IMR-90 (cell line): ENCODE measurements at regions not wholly inside any gene's neighbourhood (a gene's known extent, or its start where the extent isn't known, plus 50 kb on each side); places are given as distances from the start of the nearest gene placed in this dataset. TPM values are rescaled to one million over a fixed set of nuclear protein-coding genes. Genes with fewer than 3 reads are reported as not detected.

Experiments used
- microRNA-seq, 2 experiments: library from miRNA; stranded (forward) in 1 of 2; unstranded in 1 of 2; fragments of 10-50 nt in 1 of 2; fragments of <30 nt in 1 of 2; gene quantifications in 1 of 2; microRNA quantifications in 1 of 2; one replicate each; pipeline versions ENCODE3 to v1.1.0; 2013 to 2020; ENCODE audit not compliant: insufficient read depth in 1 of 2, insufficient read length in 1 of 2, unreplicated experiment in 1 of 2
- small RNA-seq, 5 experiments: library from RNA; depleted of rRNA; stranded (forward); fragments of <200 nt; gene quantifications; one replicate each; pipeline ENCODE3, GENCODE V24; 2012

Small RNA genes in the stretch of these regions (microRNA-seq; reads per million reads assigned to microRNA genes)
- gene SNRPGP20 (ENCODE audit: insufficient read depth, insufficient read length), result not detected

Small RNA genes in the stretch of these regions (small RNA-seq; reads per million reads assigned to genes)
- gene SNRPGP20, result 0 reads per million in 5 experiments
